ENCODE measurements at regions not wholly inside any gene's neighbourhood (a gene's known extent, or its start where the extent isn't known, plus 50 kb on each side); places are given as distances from the start of the nearest gene placed in this dataset.

DNA sequence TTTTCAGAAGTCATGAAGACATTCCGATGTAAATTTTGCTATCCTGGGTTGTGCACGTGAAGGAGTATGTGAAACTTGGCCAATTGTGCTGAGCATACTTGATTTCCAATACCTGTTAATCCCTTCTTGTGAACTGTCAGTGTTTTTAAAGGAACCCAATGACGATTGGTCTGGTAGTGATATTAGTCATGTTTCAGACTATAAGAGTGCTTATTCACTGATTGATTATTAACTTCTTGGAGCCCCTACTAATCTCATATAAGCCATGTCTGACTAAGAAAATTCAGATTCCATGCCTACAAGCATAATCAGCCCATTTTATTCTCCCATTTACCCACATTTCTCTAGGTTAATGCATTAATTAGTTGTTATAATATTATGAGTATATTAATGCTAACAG is 330.8 kb upstream of the MTNR1B start:
- TF ChIP-seq, protein P1, sequence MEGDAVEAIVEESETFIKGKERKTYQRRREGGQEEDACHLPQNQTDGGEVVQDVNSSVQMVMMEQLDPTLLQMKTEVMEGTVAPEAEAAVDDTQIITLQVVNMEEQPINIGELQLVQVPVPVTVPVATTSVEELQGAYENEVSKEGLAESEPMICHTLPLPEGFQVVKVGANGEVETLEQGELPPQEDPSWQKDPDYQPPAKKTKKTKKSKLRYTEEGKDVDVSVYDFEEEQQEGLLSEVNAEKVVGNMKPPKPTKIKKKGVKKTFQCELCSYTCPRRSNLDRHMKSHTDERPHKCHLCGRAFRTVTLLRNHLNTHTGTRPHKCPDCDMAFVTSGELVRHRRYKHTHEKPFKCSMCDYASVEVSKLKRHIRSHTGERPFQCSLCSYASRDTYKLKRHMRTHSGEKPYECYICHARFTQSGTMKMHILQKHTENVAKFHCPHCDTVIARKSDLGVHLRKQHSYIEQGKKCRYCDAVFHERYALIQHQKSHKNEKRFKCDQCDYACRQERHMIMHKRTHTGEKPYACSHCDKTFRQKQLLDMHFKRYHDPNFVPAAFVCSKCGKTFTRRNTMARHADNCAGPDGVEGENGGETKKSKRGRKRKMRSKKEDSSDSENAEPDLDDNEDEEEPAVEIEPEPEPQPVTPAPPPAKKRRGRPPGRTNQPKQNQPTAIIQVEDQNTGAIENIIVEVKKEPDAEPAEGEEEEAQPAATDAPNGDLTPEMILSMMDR (IDR thresholded peaks at IDR 0.05; ENCODE audit: unreplicated experiment) = no peak
- ChIA-PET CTCF (no interaction called here), POLR2A (interaction anchor here (0.6 kb wide), 1 partner anchor 1065 kb away, joined by 3 read pairs; no protein-coding TSS in a partner anchor)
- Mint-ChIP-seq H3K36me3 (ENCODE audit: insufficient read depth, unreplicated experiment) (no peaks in the 10 kb centered on the region), H3K27ac (ENCODE audit: low read depth, unreplicated experiment) (no peak overlapping the region), H3K27me3 (ENCODE audit: insufficient read depth, unreplicated experiment) (no peaks in the 10 kb centered on the region), H3K4me1 (ENCODE audit: insufficient read depth, unreplicated experiment) (no peaks in the 10 kb centered on the region), H3K9me3 (ENCODE audit: unreplicated experiment) (no peaks in the 10 kb centered on the region), H3K4me3 (ENCODE audit: unreplicated experiment) (no peak overlapping the region)
- DNase-seq (ENCODE audit: unreplicated experiment) = no peak
- intact Hi-C loops (cut with micrococcal nuclease) = no loop called here
- BruUV-seq (replicated peaks) = no TSS peak

DNA sequence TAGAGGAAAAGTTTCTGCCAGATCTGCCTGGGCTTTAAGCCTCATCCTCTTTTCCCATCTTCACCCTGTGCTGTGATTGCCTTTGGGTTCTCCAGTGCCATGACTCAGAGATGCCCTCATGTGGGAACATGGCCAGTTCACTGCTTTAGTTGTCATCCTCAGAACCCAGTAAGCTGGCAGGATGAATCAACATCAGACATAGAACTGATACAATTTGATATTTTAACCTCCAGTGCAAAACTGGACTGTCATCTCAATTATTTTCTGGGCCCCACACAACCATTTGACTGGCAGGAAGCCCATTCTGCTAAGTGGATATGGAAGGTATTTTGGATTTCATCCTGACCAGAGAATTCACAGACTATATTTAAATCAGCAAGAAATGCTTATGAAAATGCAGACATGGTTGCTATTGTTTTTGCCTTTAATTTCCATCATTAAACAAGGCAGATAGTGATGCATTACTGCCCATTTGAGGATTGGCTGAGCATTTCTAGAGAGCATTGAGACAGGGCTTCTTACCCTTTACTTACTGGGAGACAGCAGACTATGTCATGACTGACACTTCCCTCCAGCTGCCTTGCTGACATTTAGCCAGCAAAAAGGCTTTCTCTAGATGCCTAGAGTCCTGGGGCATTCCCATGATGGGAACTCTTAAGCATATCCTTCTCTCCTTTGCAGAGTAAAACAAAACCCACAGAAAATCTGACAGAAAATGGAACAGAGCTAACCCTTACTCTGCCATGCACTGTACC is 327.1 kb upstream of the MTNR1B start:
- H3K4me3 Mint-ChIP-seq (ENCODE audit: unreplicated experiment) = no peak overlapping the region
- POLR2A ChIA-PET = no interaction called here
- BruUV-seq (replicated peaks) = no TSS peak
- H3K27ac Mint-ChIP-seq (ENCODE audit: low read depth, unreplicated experiment) = no peak overlapping the region
- intact Hi-C loops (cut with micrococcal nuclease) = no loop called here
- no peaks in the 10 kb centered on the region for H3K9me3 Mint-ChIP-seq (ENCODE audit: unreplicated experiment)
- H3K27me3 Mint-ChIP-seq (ENCODE audit: insufficient read depth, unreplicated experiment) = no peaks in the 10 kb centered on the region
- no peaks in the 10 kb centered on the region for H3K36me3 Mint-ChIP-seq (ENCODE audit: insufficient read depth, unreplicated experiment)
- DNase-seq (ENCODE audit: unreplicated experiment) = peak; percentile 43
- CTCF ChIA-PET = interaction anchor here (0.6 kb wide), 1 partner anchor 431 kb away, joined by 3 read pairs; no protein-coding TSS in a partner anchor
- TF ChIP-seq, protein P1 (IDR thresholded peaks at IDR 0.05; ENCODE audit: unreplicated experiment) = no peak
- H3K4me1 Mint-ChIP-seq (ENCODE audit: insufficient read depth, unreplicated experiment) = no peaks in the 10 kb centered on the region

DNA sequence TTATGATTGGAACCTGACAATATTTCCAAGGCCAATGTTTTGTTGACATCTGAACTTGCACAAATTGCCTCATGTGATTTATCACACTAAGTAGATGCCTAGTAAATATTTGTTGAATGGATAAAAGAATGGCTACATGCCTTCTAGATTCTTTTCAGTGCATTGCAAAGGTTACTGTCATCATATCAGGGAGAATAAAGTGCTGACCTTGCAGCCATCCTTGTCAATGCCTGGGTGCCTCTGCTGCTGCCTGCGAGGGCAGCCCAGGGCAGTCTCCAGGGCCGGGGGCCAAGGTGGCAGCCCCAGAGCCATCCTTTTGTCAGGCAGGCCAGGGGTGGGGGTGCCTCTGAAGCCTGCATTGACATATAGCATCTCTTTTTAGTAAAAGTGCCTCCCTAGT is 325.6 kb upstream of the MTNR1B start:
- POLR2A ChIA-PET = no interaction called here
- H3K9me3 Mint-ChIP-seq (ENCODE audit: unreplicated experiment) = no peaks in the 10 kb centered on the region

More for the DNA sequence above, 325.6 kb upstream of the MTNR1B start:
- BruUV-seq (replicated peaks) = no TSS peak
- CTCF ChIA-PET = no interaction called here
- intact Hi-C loops (cut with micrococcal nuclease) = no loop called here
- Mint-ChIP-seq H3K36me3 (ENCODE audit: insufficient read depth, unreplicated experiment) (no peaks in the 10 kb centered on the region), H3K27me3 (ENCODE audit: insufficient read depth, unreplicated experiment) (no peaks in the 10 kb centered on the region), H3K4me1 (ENCODE audit: insufficient read depth, unreplicated experiment) (no peaks in the 10 kb centered on the region), H3K27ac (ENCODE audit: low read depth, unreplicated experiment) (no peak overlapping the region), H3K4me3 (ENCODE audit: unreplicated experiment) (no peak overlapping the region)
- DNase-seq (ENCODE audit: unreplicated experiment) = no peak
- TF ChIP-seq, protein P1 (IDR thresholded peaks at IDR 0.05; ENCODE audit: unreplicated experiment) = no peak
